SW480 (cell line): ENCODE measurements at regions not wholly inside any gene's neighbourhood (a gene's known extent, or its start where the extent isn't known, plus 50 kb on each side); places are given as distances from the start of the nearest gene placed in this dataset.

ENCODE experiments used
- DNase-seq: peaks from one replicate; pipeline ENCODE4 v3.0.0-alpha.2; 2016; ENCODE audit warnings: low spot score

DNA sequence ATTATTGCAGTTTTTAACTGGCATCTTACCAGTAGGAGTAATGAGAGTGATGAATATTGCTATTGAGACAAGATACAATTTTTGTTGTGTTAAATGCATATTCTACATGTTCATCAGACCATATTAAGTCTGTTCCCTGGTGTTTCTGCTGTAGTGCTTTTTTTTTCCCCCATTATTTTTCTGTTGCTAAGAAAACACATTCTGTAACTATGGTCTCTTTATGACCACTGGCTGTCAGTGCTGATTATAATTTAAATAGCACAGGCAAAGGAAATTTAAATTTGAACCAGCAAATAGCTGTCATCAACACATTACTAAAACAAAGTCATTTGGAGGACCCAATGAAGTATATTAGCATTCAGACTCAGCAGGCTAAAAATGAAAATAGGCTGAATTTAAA lies 98.3 kb upstream of the ANKRD50 start:
- no peak for DNase-seq

DNA sequence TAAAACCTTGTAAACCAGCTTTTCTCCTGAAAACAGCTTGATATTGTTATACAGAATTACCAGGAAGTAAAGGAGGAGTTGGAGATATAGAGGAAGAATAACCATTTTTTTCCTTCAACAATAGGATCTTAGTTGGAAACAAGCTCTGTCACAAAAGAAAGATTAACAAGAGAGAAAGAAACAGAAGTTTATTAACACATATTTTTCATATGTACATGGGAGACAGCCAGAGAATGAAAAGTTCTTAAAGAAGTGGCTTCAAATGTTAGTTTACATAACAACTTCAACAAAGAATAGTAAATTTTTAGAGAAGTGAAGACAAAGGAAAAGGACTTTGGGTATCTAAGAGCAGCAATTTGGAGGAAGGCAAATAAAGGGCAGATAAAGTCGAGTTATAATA lies 94.9 kb upstream of the ANKRD50 start:
- no peak for DNase-seq

- DNase-seq, result peak; percentile 56
Measured at GRCh38 chr4:124806403-124806802, 93.9 kb upstream of the ANKRD50 start.

DNA sequence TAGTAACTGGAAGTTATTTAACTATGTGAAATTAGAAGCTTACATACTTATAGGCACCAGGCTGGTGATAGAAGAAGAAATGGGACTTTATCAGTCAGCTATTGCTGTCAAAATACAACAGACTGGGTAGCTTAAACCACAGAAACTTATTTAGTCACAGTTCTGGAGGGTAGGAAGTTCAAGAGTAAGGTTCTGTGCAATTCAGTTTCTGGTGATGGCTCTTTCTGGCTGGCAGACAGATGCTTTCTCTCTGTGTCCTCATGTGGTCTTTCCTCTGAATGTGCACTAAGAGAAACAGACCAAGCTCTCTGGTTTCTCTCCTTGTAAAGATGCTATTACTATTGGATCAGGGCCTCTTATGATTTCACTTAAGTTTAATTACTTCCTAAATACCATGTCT lies 92.1 kb upstream of the ANKRD50 start:
- no peak for DNase-seq

- no peak for DNase-seq
Measured at GRCh38 chr4:124804041-124804440, 91.5 kb upstream of the ANKRD50 start.

GRCh38 chr4:124803641-124804040 lies 91.1 kb upstream of the ANKRD50 start:
- no peak for DNase-seq

GRCh38 chr4:124803026-124803425 lies 90.5 kb upstream of the ANKRD50 start:
- no peak for DNase-seq

- no peak for DNase-seq
Measured at GRCh38 chr4:124797223-124797622, 84.7 kb upstream of the ANKRD50 start.

GRCh38 chr4:124790471-124790870 lies 77.9 kb upstream of the ANKRD50 start:
- DNase-seq, result no peak

DNA sequence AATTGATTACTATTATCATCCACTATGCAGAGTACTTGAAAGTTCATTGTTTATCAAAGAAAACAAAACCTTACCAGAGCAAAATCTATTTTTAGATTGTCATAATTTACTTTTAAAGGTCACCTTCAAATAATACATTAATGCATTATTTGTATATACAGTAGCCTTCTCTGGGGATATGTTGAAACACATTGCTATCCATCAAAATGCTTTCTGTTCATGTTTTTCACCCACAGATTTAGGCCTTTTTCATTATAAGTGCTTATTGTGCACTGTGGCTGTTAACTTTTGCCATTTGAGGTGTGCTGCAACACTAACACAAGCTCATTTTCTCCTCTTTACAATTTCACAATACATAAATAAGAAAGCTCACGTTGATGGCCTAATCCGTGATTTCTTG lies 74.1 kb upstream of the ANKRD50 start:
- DNase-seq, result no peak

- DNase-seq, result no peak
Measured at GRCh38 chr4:124785645-124786044, 73.1 kb upstream of the ANKRD50 start.

- no peak for DNase-seq
Measured at GRCh38 chr4:124783847-124784246, 71.3 kb upstream of the ANKRD50 start.

DNA sequence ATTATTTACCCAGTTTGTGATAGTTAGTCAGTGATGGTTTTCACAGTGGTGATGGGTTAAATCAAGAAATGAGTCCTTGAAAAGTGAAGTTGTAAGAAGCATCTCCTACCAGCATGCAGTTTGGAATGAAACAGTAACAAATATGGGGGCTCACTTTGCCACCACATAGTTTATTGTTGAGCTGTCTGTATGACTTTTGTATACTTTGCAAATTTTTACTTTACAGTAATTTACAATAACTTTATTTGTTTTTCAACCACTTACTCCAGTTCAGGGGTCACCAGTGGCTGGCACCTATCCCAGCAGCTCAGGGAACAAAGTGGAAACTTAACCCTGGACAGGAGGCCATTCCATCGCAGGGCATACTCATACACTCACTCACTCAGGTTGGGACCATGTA lies 64.5 kb upstream of the ANKRD50 start:
- DNase-seq, result no peak

DNA sequence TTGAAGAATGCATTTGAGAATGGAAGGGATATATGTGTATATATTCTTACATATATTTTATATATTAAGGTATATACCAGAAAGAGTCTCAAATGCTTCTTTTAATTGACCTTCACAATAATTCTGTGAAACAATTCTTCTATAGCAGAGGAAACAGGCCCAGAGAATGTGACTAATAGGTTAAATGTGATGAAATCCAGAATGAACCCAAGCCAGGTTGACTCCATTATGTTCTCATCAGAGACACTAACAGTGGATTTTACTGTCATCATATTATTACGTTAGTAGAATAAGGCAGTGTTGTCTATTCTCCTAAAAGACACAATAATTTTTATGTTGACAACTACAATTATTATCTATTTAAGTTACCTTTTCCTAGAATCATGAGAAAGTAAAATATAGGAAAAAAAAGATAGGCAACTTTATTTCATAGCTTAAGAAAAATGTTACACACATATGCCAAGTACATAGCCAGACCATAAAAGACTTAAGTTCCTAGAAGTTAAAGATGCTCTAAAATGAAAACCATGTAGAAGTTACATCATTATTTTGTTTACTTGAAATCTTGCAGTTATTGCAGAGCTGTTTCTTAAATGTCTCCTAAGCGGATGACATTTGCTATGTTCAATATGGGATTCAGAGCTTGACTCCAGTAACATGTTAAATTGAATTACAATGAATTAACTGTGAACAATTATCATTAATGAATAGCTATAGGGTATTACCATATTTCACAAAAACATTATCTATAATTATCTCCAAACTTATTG lies 56.2 kb upstream of the ANKRD50 start:
- DNase-seq, result no peak

- no peak for DNase-seq
Measured at GRCh38 chr4:124762956-124763355, 50.4 kb upstream of the ANKRD50 start.
